GM18867 (cell line): ENCODE measurements at regions not wholly inside any gene's neighbourhood (a gene's known extent, or its start where the extent isn't known, plus 50 kb on each side); places are given as distances from the start of the nearest gene placed in this dataset.
"Not testable (repeated sequence)": the region's sequence is repeated elsewhere in the genome, so short reads cannot be mapped to it uniquely, and the experiment has no call there.

ENCODE experiments used
- ATAC-seq: cut with Tn5 transposase; IDR thresholded peaks from one replicate; pipeline ENCODE4 v1.9.1; 2021; ENCODE audit warnings: mild to moderate bottlenecking, moderate library complexity; ENCODE audit not compliant: unreplicated experiment

- no peak for ATAC-seq
These were observed 220.5 kb downstream of the CYP26B1 start for GRCh38 chr2:71926876-71927756.

- ATAC-seq = no peak
These were observed 221.6 kb downstream of the CYP26B1 start for GRCh38 chr2:71926089-71926447.

- ATAC-seq = no peak
These were observed 222.2 kb downstream of the CYP26B1 start for GRCh38 chr2:71925268-71926088.

GRCh38 chr2:71923887-71924533 lies 223.7 kb downstream of the CYP26B1 start:
- ATAC-seq = peak; percentile 86

- ATAC-seq = no peak
These were observed 224.5 kb downstream of the CYP26B1 start for GRCh38 chr2:71923143-71923525.

GRCh38 chr2:71922499-71923142 lies 225.0 kb downstream of the CYP26B1 start:
- no peak for ATAC-seq

GRCh38 chr2:71922091-71922490 lies 225.6 kb downstream of the CYP26B1 start:
- ATAC-seq = no peak

GRCh38 chr2:71920819-71921218 lies 226.8 kb downstream of the CYP26B1 start:
- not testable (repeated sequence) for ATAC-seq

GRCh38 chr2:71919708-71920107 lies 228.0 kb downstream of the CYP26B1 start:
- no peak for ATAC-seq

GRCh38 chr2:71910277-71910676 lies 237.4 kb downstream of the CYP26B1 start:
- no peak for ATAC-seq

- no peak for ATAC-seq
These were observed 238.9 kb downstream of the CYP26B1 start for GRCh38 chr2:71908798-71909197.

GRCh38 chr2:71907503-71907902 lies 240.2 kb downstream of the CYP26B1 start:
- no peak for ATAC-seq

GRCh38 chr2:71906357-71906973 lies 241.2 kb downstream of the CYP26B1 start:
- ATAC-seq = no peak

GRCh38 chr2:71905205-71905604 lies 242.5 kb downstream of the CYP26B1 start:
- ATAC-seq = no peak

- no peak for ATAC-seq
These were observed 243.8 kb downstream of the CYP26B1 start for GRCh38 chr2:71903841-71904240.

- ATAC-seq = no peak
These were observed 246.2 kb downstream of the CYP26B1 start for GRCh38 chr2:71901466-71901865.

- no peak for ATAC-seq
These were observed 248.6 kb downstream of the CYP26B1 start for GRCh38 chr2:71898851-71899681.

GRCh38 chr2:71898375-71898774 lies 249.3 kb downstream of the CYP26B1 start:
- ATAC-seq = no peak

- ATAC-seq = no peak
These were observed 249.8 kb downstream of the CYP26B1 start for GRCh38 chr2:71897836-71898235.

GRCh38 chr2:71897137-71897480 lies 250.6 kb downstream of the CYP26B1 start:
- ATAC-seq = no peak
